ENCODE measurements at regions not wholly inside any gene's neighbourhood (a gene's known extent, or its start where the extent isn't known, plus 50 kb on each side); places are given as distances from the start of the nearest gene placed in this dataset.

DNA sequence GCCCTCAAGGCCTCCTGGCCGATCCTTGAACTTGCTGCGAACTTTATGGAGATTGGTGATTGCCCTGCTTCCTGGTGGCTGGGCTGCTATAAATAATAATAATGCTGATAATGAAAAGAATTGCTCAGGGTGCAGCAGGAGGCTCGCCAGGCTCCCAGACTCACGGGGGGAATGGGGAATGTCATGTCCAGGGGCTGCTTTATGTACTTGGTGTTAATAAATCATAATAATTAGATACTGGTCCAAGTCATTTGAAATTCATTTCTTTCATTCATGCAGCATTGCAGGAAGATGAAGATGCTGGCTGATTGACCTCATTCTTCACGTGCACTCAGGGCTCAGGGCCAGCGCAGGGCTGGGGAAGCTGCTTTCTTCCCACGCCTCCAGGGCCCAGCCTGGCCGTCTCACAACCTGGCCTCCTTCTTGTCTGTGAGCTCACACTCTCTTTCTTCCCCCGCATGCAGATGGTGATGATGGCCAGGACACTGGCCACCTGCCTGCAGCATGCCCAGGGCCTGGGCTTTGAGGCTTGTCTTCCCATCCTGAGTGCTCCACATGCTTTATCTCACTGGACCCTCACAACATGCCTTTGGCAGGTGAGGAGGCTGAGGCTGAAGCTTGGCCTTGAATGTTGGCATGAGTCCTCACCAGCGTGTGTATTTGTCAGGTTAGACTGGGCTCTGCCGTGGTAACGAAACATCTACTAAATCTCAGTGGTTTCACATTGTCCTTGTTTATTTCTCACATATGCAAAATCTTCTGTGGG lies 138.4 kb upstream of the TNS3 start:
- Histone ChIP-seq H3K4me3 (replicated peaks; ENCODE audit: insufficient read depth, low read length) (no peak overlapping the region), H3K27ac (replicated peaks) (no peak overlapping the region), H3K27me3 (ENCODE audit: insufficient read depth, poor library complexity, severe bottlenecking) (no peaks in the 10 kb centered on the region)
- no peak for DNase-seq (ENCODE audit: low read depth in 1 of 2, low spot score in 1 of 2)
- TF ChIP-seq GABPA (IDR thresholded peaks at IDR 0.05; ENCODE audit: low read depth) (no peak), SPI1 (IDR thresholded peaks at IDR 0.05; ENCODE audit: borderline replicate concordance, low read depth) (no peak), POLR2AphosphoS5 (IDR thresholded peaks at IDR 0.05; ENCODE audit: low read depth) (no peak), CTCF (IDR thresholded peaks at IDR 0.05; ENCODE audit: insufficient read depth, low read length) (no peak), REST (IDR thresholded peaks at IDR 0.05; ENCODE audit: insufficient replicate concordance, low read depth) (no peak)

DNA sequence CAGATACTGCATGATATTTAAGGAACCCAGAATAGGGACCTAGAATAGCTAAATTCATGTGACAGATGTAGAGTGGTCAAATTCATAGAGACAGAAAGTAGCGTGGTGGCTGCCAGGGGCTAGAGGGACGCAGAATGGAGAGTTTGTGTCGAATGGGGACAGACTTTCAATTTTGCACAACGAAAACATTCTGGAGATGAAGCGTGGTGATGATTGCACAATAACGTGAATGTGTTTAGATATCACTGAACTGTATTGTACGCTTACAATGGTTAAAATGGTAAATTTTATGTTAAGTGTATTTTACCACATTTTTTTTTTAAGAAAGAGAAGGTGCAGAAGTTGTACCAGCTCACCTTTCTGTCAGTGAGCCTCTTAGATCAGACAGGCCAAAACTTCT lies 137.8 kb upstream of the TNS3 start:
- Histone ChIP-seq H3K27me3 (ENCODE audit: insufficient read depth, poor library complexity, severe bottlenecking) (no peaks in the 10 kb centered on the region), H3K4me3 (replicated peaks; ENCODE audit: insufficient read depth, low read length) (no peak overlapping the region), H3K27ac (replicated peaks) (no peak overlapping the region)
- no peak for DNase-seq (ENCODE audit: low read depth in 1 of 2, low spot score in 1 of 2)
- TF ChIP-seq REST (IDR thresholded peaks at IDR 0.05; ENCODE audit: insufficient replicate concordance, low read depth) = no peak

DNA sequence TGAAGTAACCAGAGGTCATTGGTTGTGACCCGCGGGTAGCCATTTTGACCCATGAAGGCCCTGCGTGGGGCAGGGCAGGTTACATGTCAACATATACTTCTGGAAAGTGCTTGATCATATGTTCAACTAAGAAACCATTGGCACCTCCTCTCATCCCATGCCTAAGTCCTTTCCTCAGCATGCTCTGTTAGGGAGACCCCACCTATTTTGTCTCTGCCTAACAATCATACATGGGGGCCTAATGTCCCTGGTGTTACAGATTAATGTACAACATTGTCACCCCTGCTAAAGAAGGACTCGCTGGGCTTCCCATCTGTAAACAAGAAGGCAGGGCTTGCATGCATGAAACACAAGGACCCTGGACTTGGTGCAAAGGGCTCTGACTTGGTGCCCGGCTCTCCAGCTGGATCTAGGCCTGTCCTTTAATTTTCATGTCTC lies 133.7 kb upstream of the TNS3 start:
- H3K27ac ChIP-seq (replicated peaks) = no peak overlapping the region
- DNase-seq (ENCODE audit: low read depth in 1 of 2, low spot score in 1 of 2) = no peak
- TF ChIP-seq CTCF (IDR thresholded peaks at IDR 0.05; ENCODE audit: insufficient read depth, low read length) (no peak), POLR2AphosphoS5 (IDR thresholded peaks at IDR 0.05; ENCODE audit: low read depth) (no peak), SPI1 (IDR thresholded peaks at IDR 0.05; ENCODE audit: borderline replicate concordance, low read depth) (no peak), GABPA (IDR thresholded peaks at IDR 0.05; ENCODE audit: low read depth) (no peak), REST (IDR thresholded peaks at IDR 0.05; ENCODE audit: insufficient replicate concordance, low read depth) (no peak)
- no peak overlapping the region for H3K4me3 ChIP-seq (replicated peaks; ENCODE audit: insufficient read depth, low read length)
- no peaks in the 10 kb centered on the region for H3K27me3 ChIP-seq (ENCODE audit: insufficient read depth, poor library complexity, severe bottlenecking)

All from HL-60 (cell line).